ENCODE measurements at regions not wholly inside any gene's neighbourhood (a gene's known extent, or its start where the extent isn't known, plus 50 kb on each side); places are given as distances from the start of the nearest gene placed in this dataset.
"Not testable (repeated sequence)": the region's sequence is repeated elsewhere in the genome, so short reads cannot be mapped to it uniquely, and the experiment has no call there.

GRCh38 chr13:21291840-21292239, 115.4 kb downstream of the MRPL57 start:
- WGBS, 2 donors: 54 to 66% methylated on average over 7 of the region's 7 CpGs
- intact Hi-C loops (cut with DNase I): loop anchor here (10.0 kb wide), 1 partner anchor 183 kb away; no protein-coding TSS in a partner anchor
- no peaks in the 10 kb centered on the region for H3K27me3 ChIP-seq
- ATAC-seq: no peak
- H3K27ac ChIP-seq: no peak overlapping the region
- TF ChIP-seq POLR2A (IDR thresholded peaks at IDR 0.05) (no peak), CTCF (IDR thresholded peaks at IDR 0.05) (no peak)
- H3K4me1 ChIP-seq: peaks cover 2% of the 10 kb centered on the region
- H3K9me3 ChIP-seq: no peaks in the 10 kb centered on the region
- no peaks in the 10 kb centered on the region for H3K36me3 ChIP-seq (replicated peaks in 1 of 2; ENCODE audit: insufficient read depth in 1 of 2, low read depth in 2 of 2)
- H3K4me3 ChIP-seq: no peak overlapping the region
- DNase-seq: no peak

GRCh38 chr13:21296991-21297390, 120.5 kb downstream of the MRPL57 start:
- DNase-seq: peak; percentile 27 to 46 (median 40)
- not testable (repeated sequence) for H3K27me3 ChIP-seq; H3K4me3 ChIP-seq; H3K36me3 ChIP-seq (replicated peaks in 1 of 2; ENCODE audit: insufficient read depth in 1 of 2, low read depth in 2 of 2); H3K9me3 ChIP-seq
- TF ChIP-seq CTCF (IDR thresholded peaks at IDR 0.05): peak in 4 of 7 experiments; percentile 15 to 32 (median 22)
- H3K27ac ChIP-seq: peak overlapping the region in 3 of 4 donors; percentile 46 to 84 (median 82)
- intact Hi-C loops (cut with DNase I): loop anchor here (10.0 kb wide), 1 partner anchor 178 kb away; no protein-coding TSS in a partner anchor
- ATAC-seq: peak; percentile 33
- peaks cover 21% of the 10 kb centered on the region for H3K4me1 ChIP-seq
- 21% methylated on average over 5 of the region's 5 CpGs for WGBS, 2 donors

GRCh38 chr13:21297447-21297846, 121.0 kb downstream of the MRPL57 start:
- H3K4me1 ChIP-seq: peaks cover 21% of the 10 kb centered on the region
- peak overlapping the region; percentile 46 to 84 (median 69) for H3K27ac ChIP-seq
- H3K9me3 ChIP-seq: no peaks in the 10 kb centered on the region
- H3K27me3 ChIP-seq: no peaks in the 10 kb centered on the region
- H3K36me3 ChIP-seq (replicated peaks in 1 of 2; ENCODE audit: insufficient read depth in 1 of 2, low read depth in 2 of 2): no peaks in the 10 kb centered on the region
- H3K4me3 ChIP-seq: no peak overlapping the region
- ATAC-seq (no peak), DNase-seq (no peak)
- TF ChIP-seq POLR2A (IDR thresholded peaks at IDR 0.05) (no peak), CTCF (IDR thresholded peaks at IDR 0.05) (no peak)
- intact Hi-C loops (cut with DNase I): loop anchor here (10.0 kb wide), 1 partner anchor 177 kb away; no protein-coding TSS in a partner anchor
- WGBS, 2 donors: 63 to 70% methylated on average over 2 of the region's 2 CpGs

GRCh38 chr13:21297914-21298831, 121.7 kb downstream of the MRPL57 start:
- no peaks in the 10 kb centered on the region for H3K27me3 ChIP-seq
- peaks cover 21% of the 10 kb centered on the region for H3K4me1 ChIP-seq
- peak overlapping the region; percentile 56 to 84 (median 72) for H3K27ac ChIP-seq
- 0% methylated on average over 30 to 74 of the region's 74 CpGs for WGBS, 2 donors
- ATAC-seq (peak; percentile 98), DNase-seq (peak; percentile 86 to 90 (median 88))
- no peaks in the 10 kb centered on the region for H3K9me3 ChIP-seq
- TF ChIP-seq CTCF (IDR thresholded peaks at IDR 0.05): peak; percentile 81 to 99 (median 93)
- TF ChIP-seq POLR2A (IDR thresholded peaks at IDR 0.05): peak; percentile 31 to 58 (median 57)
- peak overlapping the region; percentile 91 to 92 for H3K4me3 ChIP-seq
- intact Hi-C loops (cut with DNase I): loop anchor here (10.0 kb wide), 1 partner anchor 177 kb away; no protein-coding TSS in a partner anchor
- no peaks in the 10 kb centered on the region for H3K36me3 ChIP-seq (replicated peaks in 1 of 2; ENCODE audit: insufficient read depth in 1 of 2, low read depth in 2 of 2)
